SU-DHL-6 (cell line): ENCODE measurements at regions not wholly inside any gene's neighbourhood (a gene's known extent, or its start where the extent isn't known, plus 50 kb on each side); places are given as distances from the start of the nearest gene placed in this dataset.

Source experiments
- EZH2phosphoT487 ChIP-seq: fragments of 200-600 bp; sonication (generic), shearing (Covaris generic); conservative IDR thresholded peaks from 2 replicates; pipeline ENCODE4 v1.6.1; 2018; ENCODE audit warnings: mild to moderate bottlenecking, antibody characterized with exemption, low read length, moderate library complexity, mixed read lengths
- TF ChIP-seq, protein P1 (sequence below): fragments of 200-600 bp; sonication (generic); IDR thresholded peaks from one replicate; pipeline ENCODE4 v1.5.1; 2017; ENCODE audit warnings: antibody characterized with exemption, mild to moderate bottlenecking, low read length, moderate library complexity; ENCODE audit not compliant: insufficient read depth, poor library complexity, severe bottlenecking

DNA sequence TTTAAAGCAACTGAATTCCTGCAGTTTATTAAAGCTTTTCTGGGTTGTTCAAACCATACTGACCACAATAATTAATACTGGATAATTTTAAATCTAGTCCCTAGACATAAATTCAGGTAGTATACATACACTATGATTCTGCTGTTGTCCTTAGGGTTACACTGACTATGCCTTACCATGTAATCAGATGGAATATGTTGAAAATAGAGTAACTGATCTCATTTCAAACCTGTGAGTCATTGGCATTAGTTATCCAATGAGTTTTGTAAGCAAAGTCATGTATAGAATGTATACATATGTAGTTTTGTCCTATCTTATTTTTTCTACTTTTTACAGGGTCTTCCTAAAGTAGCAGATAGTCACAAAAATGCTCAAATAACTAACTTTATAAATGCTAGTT, 517.1 kb upstream of the CCDC54 start:
- TF ChIP-seq, protein P1, sequence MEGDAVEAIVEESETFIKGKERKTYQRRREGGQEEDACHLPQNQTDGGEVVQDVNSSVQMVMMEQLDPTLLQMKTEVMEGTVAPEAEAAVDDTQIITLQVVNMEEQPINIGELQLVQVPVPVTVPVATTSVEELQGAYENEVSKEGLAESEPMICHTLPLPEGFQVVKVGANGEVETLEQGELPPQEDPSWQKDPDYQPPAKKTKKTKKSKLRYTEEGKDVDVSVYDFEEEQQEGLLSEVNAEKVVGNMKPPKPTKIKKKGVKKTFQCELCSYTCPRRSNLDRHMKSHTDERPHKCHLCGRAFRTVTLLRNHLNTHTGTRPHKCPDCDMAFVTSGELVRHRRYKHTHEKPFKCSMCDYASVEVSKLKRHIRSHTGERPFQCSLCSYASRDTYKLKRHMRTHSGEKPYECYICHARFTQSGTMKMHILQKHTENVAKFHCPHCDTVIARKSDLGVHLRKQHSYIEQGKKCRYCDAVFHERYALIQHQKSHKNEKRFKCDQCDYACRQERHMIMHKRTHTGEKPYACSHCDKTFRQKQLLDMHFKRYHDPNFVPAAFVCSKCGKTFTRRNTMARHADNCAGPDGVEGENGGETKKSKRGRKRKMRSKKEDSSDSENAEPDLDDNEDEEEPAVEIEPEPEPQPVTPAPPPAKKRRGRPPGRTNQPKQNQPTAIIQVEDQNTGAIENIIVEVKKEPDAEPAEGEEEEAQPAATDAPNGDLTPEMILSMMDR: no peak
- TF ChIP-seq EZH2phosphoT487: no peak
